NCI-H69 (cell line): ENCODE measurements at regions not wholly inside any gene's neighbourhood (a gene's known extent, or its start where the extent isn't known, plus 50 kb on each side); places are given as distances from the start of the nearest gene placed in this dataset.
A peak's percentile ranks its signal among the peaks of the same experiment; 100 is the strongest.
"Not testable (repeated sequence)": the region's sequence is repeated elsewhere in the genome, so short reads cannot be mapped to it uniquely, and the experiment has no call there.

Source experiments
- DNase-seq: peaks from one replicate; lab custom pipeline; 2025; lab: John Stamatoyannopoulos, UW

GRCh38 chr3:145176907-145177306 lies 984.1 kb downstream of the PLOD2 start:
- DNase-seq = no peak

DNA sequence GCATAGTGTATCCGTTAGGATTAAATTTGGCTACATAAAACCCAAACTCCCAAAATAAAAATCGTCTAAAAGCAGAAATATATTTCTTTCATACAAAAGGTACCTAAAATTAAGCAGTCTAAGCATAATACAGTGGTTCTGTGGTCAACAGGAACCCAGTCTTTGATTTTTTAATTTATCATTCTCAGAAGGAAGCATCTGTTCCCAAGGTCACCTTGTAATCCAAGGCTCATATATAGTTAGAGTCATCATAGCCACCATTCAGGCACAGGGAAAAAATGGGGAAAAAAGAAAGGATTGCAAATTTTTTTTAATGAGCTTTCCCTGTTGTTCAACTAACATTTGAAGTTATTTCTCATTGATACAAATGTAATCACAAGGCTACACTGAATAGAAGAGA lies 983.2 kb downstream of the PLOD2 start:
- no peak for DNase-seq

DNA sequence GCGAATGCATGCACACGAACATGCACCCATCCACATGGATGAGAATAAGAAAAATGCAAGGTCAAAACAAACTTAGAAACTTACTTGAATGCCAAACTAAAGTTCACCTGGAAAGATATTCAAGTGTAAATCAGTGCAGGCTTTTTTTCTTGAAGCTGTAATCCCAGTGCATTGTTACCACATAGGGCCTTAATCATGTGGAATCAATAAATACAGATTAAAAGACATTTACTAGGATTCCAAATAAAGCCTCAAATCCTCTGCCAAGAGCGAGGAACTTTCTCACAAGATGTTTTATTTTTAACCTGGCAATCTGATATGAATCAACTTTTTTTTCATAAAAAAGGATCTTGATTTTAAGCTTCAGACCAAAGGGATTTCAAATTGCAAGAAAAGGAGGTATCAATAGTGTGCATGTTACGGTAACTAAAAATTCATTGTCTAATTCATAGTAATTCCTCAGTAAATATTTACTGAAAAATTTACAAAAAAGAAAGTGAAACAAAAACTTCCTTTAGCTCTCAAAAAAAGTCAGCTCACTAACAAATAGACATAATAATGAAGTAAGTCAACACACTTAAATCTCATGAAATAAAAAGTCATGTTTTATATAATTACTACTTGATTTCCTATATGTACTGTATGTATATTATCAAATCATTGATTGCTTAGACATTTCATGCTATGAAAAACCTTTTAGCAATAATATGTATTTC lies 978.6 kb downstream of the PLOD2 start:
- no peak for DNase-seq

DNA sequence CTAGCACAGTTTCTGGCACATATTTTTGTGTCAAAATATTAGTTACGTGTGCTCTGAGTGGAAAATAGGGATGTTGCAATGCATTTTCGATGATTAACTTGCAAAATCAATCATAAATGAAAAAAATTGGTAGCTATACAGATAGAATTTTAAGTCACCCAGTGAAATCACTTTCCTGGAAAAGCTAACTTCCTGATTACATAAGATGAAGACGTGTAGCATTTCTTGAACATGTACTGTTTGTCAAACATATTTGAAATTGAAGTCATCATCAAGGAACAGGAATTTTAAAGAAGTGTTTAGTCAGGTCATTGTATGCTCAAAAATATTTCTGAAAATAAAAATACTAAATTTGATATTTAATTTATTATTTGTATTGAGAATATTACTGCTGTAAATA lies 977.7 kb downstream of the PLOD2 start:
- no peak for DNase-seq

GRCh38 chr3:145188079-145188770 lies 972.8 kb downstream of the PLOD2 start:
- DNase-seq = peak; percentile 43

DNA sequence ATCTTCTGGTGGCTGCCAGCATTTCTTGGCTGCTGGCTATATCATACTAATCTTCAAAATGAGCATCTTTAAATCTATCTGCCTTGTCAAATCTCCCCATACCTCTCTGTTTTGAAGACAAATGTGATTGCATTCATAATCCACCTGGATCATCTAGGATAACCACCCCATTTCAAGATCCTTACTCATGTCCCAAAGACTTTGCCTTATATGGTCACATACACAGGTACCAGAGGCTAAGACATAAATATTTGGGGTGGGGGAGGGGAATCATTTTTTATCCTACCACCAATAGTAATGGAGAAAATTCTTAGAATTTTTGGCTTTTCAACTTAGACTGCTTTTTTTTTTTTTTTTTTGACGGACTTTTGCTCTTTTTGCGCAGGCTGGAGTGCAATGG lies 970.8 kb downstream of the PLOD2 start:
- DNase-seq = no peak

DNA sequence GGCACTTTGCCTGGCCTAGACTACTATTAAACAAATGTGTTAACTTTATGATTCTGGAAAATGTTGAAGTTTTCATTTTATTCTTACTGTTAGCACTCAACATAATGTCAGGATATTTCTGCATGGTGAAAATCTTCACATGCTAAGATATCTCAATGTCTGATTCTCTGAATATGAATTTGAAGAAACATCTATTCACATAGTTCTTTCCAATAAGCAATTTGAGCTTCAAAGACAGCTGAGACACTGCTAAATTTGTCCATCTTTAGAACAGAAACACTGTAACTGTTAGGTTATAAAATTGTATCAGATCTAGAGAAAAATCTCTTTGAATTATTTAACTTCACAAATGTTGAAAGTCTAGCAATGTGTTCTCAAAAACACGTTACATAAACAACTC lies 970.2 kb downstream of the PLOD2 start:
- no peak for DNase-seq

GRCh38 chr3:145191543-145191942 lies 969.4 kb downstream of the PLOD2 start:
- DNase-seq = peak; percentile 42

- peak; percentile 67 for DNase-seq
Measured at GRCh38 chr3:145197051-145197820, 963.7 kb downstream of the PLOD2 start.

GRCh38 chr3:145197821-145198220 lies 963.2 kb downstream of the PLOD2 start:
- no peak for DNase-seq

- peak; percentile 36 for DNase-seq
Measured at GRCh38 chr3:145209561-145209960, 951.4 kb downstream of the PLOD2 start.

DNA sequence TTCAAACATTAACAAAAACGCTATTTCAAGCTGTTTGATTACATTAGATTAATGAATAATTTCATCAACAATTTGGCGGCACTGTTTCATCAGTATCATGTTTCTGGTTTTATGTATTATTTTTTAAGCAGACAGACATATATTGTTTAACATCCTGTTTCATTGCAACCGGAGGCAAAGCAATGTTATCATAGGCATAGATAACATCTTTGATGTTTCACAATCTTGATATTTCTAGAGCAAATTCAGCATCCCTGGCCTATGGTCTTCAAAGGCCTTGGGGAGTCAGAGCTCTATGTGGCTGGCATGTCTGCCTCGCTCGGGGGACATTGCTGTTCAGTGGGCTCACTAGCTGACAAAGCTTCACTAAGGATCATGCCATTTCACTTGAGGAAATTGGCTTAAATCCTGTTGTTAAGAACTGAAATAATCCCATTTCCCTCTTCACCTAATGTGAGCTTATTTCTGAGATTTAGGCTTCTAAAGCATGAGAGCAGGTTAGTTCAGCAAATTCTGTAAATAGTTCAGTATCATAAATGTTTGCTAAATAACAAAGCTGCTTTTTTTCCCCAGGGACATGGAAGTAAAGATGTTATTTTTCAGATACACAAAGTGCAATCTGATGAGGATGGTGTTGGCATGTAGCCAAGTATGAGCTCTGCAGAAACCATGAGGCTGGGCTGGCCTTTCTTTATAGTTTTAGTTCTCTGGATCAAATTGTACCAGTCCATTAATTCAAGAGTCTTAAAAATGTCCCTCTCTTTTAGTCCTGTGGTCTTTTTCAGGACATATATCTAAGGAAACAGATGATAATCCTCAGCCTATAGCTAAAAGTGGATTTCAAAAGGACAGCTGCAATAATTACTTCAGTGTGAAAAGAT lies 941.4 kb downstream of the PLOD2 start:
- DNase-seq = peak; percentile 31

- DNase-seq = no peak
Measured at GRCh38 chr3:145224886-145225285, 936.1 kb downstream of the PLOD2 start.

GRCh38 chr3:145243875-145244274 lies 917.1 kb downstream of the PLOD2 start:
- no peak for DNase-seq

DNA sequence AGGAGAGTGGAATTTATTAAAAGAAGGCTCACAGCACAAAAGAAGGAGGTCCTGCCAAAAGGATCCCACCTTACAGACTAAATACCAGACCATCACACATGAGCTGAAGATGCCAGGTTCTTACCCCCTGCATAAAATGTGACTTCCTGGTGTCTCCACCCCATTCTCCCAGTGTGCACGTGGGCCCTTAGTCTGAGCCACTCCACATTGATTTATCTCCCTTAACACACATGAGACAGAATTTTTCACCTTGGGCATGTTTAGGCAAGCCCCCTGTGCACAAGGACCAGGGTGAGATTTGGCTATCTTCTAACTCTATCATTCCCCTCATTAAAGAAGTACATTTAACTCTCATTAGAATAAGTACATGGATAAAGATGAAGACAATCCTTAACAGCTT lies 916.7 kb downstream of the PLOD2 start:
- no peak for DNase-seq

DNA sequence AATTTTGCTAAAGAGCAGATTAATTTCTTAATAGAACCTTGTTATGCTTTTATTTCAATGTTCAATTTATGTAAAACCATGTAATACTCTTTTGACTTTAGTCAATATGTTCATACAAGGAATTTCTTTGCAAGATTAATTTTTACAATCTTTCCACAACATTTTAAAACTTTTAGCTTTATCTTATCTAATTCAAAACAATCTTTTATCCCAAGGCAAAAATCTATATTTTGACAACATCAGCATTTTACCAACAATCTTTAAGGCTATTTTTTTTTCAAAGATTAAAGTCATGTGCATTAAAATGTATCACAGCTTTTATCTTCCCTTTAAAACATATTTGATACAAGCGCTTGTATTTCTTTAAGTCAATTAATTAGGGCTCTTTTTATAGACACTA lies 914.7 kb downstream of the PLOD2 start:
- DNase-seq = no peak

- no peak for DNase-seq
Measured at GRCh38 chr3:145248928-145249327, 912.1 kb downstream of the PLOD2 start.

- no peak for DNase-seq
Measured at GRCh38 chr3:145251311-145251710, 909.7 kb downstream of the PLOD2 start.

- peak; percentile 2 for DNase-seq
Measured at GRCh38 chr3:145257967-145258366, 903.0 kb downstream of the PLOD2 start.

DNA sequence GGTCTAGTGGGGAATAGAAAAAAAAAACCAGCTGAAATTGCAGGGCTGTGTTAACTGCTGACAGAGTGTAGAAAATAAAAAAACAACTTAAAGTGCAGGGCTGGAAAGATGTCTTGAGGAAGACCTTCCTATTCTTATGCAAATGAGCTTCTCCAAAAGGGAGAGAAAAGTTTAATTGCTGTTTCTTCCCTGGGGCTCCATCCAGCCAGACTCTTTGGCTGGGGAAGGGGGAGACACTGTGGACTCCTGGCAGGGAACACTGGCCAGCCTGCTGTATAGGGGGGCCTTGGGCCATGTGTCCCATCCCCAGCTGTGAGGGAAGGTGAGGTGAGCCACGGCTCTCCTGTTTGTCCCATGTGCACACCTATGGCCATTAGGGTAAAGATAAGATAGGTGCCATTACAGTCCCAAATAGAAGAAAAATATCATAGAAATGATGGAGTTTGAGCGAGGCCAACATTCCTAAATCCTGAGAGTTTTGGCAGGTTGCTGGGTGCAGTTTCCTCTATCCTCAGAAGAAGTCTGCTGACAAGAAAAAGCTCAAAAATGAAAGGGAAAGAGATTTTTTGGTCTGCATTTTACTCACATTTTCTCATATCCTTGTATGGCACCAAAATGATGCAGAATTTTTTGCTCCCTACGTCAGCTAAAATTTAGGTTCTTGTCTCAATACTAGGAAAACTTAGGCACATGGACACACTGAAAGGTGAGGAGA lies 901.7 kb downstream of the PLOD2 start:
- DNase-seq = no peak

DNA sequence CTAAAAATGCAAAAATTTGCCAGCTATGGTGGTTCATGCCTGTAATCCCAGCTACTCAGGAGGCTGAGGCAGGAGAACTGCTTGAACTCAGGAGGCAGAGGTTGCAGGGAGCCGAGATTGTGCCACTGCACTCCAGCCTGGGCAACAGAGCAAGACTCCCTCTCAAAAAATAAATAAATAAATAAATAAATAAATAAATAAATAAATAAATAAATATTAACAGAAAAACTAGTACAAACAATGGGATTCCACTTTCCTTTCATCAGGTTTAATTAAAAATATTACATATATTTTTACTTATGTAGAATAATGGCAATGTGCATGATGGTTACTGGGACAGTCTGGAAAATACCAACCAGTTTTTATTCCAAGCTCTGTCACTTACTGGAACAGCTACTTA lies 897.5 kb downstream of the PLOD2 start:
- DNase-seq = not testable (repeated sequence)
